Upper lobe of right lung (tissue), 1 donor: ENCODE measurements at regions not wholly inside any gene's neighbourhood (a gene's known extent, or its start where the extent isn't known, plus 50 kb on each side); places are given as distances from the start of the nearest gene placed in this dataset.
"Not testable (repeated sequence)": the region's sequence is repeated elsewhere in the genome, so short reads cannot be mapped to it uniquely, and the experiment has no call there.

Experiments
- ATAC-seq: fragments of 200-7000 bp; cut with Tn5 transposase; one replicate; pipeline ENCODE4 v1.9.1; 2020; ENCODE audit warnings: mild to moderate bottlenecking, moderate library complexity
- DNase-seq: peaks from one replicate; pipeline ENCODE4 v3.0.0-alpha.2; 2020
- H3K27ac ChIP-seq: fragments of 200-600 bp; one replicate; pipeline ENCODE4 v1.8.0; 2022
- H3K27me3 ChIP-seq: fragments of 200-600 bp; one replicate; pipeline ENCODE4 v1.8.0; 2022; ENCODE audit warnings: mild to moderate bottlenecking
- H3K36me3 ChIP-seq: fragments of 200-600 bp; one replicate; pipeline ENCODE4 v1.8.0; 2022
- H3K4me1 ChIP-seq: fragments of 200-600 bp; one replicate; pipeline ENCODE4 v1.8.0; 2022
- H3K4me3 ChIP-seq: fragments of 200-600 bp; one replicate; pipeline ENCODE4 v1.8.0; 2022; ENCODE audit warnings: mild to moderate bottlenecking
- H3K9me3 ChIP-seq: fragments of 200-600 bp; one replicate; pipeline ENCODE4 v1.8.0; 2022
- CTCF ChIP-seq: fragments of 200-600 bp; IDR thresholded peaks from one replicate; pipeline ENCODE4 v1.8.0; 2022; ENCODE audit warnings: antibody characterized with exemption
- intact Hi-C: fragments of 100-400 bp; cut with DNase I; formaldehyde crosslinking; loops from one replicate; pipeline ENCODE4 v1.11.0; 2022
- donor health status: DM: no; HTN: yes; CAD: no; lungs with severe emphysema.

GRCh38 chr6:22206106-22206505 lies 90.7 kb downstream of the PRL start:
- no peaks in the 10 kb centered on the region for H3K9me3 ChIP-seq
- no peak overlapping the region for H3K4me3 ChIP-seq
- intact Hi-C loops: no loop called here
- H3K27ac ChIP-seq: no peak overlapping the region
- H3K4me1 ChIP-seq: no peaks in the 10 kb centered on the region
- no peak for TF ChIP-seq CTCF
- DNase-seq: no peak
- H3K36me3 ChIP-seq: no peaks in the 10 kb centered on the region
- H3K27me3 ChIP-seq: no peaks in the 10 kb centered on the region
- ATAC-seq: no peak

- H3K36me3 ChIP-seq: no peaks in the 10 kb centered on the region
- H3K27me3 ChIP-seq: no peaks in the 10 kb centered on the region
- intact Hi-C loops: no loop called here
- H3K9me3 ChIP-seq: no peaks in the 10 kb centered on the region
- no peaks in the 10 kb centered on the region for H3K4me1 ChIP-seq
- H3K4me3 ChIP-seq: no peak overlapping the region
- no peak overlapping the region for H3K27ac ChIP-seq
- TF ChIP-seq CTCF: no peak
- DNase-seq (no peak), ATAC-seq (no peak)
These were observed 88.8 kb downstream of the PRL start for GRCh38 chr6:22208026-22208425.

GRCh38 chr6:22214314-22214713 lies 82.5 kb downstream of the PRL start:
- no peaks in the 10 kb centered on the region for H3K27me3 ChIP-seq
- no peaks in the 10 kb centered on the region for H3K4me1 ChIP-seq
- H3K27ac ChIP-seq: no peak overlapping the region
- ATAC-seq: no peak
- H3K9me3 ChIP-seq: no peaks in the 10 kb centered on the region
- H3K4me3 ChIP-seq: no peak overlapping the region
- no peak for TF ChIP-seq CTCF
- no peaks in the 10 kb centered on the region for H3K36me3 ChIP-seq
- no peak for DNase-seq
- intact Hi-C loops: no loop called here

- H3K36me3 ChIP-seq, H3K27me3 ChIP-seq, DNase-seq, H3K9me3 ChIP-seq, ATAC-seq, H3K4me1 ChIP-seq, H3K4me3 ChIP-seq, H3K27ac ChIP-seq, intact Hi-C loops: not testable (repeated sequence)
These were observed 81.4 kb downstream of the PRL start for GRCh38 chr6:22215474-22215873.

- Histone ChIP-seq H3K9me3 (no peaks in the 10 kb centered on the region), H3K27me3 (no peaks in the 10 kb centered on the region), H3K36me3 (no peaks in the 10 kb centered on the region), H3K27ac (no peak overlapping the region), H3K4me3 (no peak overlapping the region), H3K4me1 (no peaks in the 10 kb centered on the region)
- ATAC-seq: no peak
- no peak for DNase-seq
- intact Hi-C loops: no loop called here
- TF ChIP-seq CTCF: no peak
These were observed 78.4 kb downstream of the PRL start for GRCh38 chr6:22218410-22218809.

GRCh38 chr6:22219925-22220324 lies 76.9 kb downstream of the PRL start:
- intact Hi-C loops: no loop called here
- Histone ChIP-seq H3K4me1 (no peaks in the 10 kb centered on the region), H3K36me3 (no peaks in the 10 kb centered on the region), H3K27me3 (no peaks in the 10 kb centered on the region), H3K4me3 (no peak overlapping the region), H3K27ac (no peak overlapping the region), H3K9me3 (no peaks in the 10 kb centered on the region)
- TF ChIP-seq CTCF: no peak
- ATAC-seq (no peak), DNase-seq (no peak)
